HG03439 (cell line): ENCODE measurements at regions not wholly inside any gene's neighbourhood (a gene's known extent, or its start where the extent isn't known, plus 50 kb on each side); places are given as distances from the start of the nearest gene placed in this dataset.

Source experiments
- ATAC-seq: cut with Tn5 transposase; IDR thresholded peaks from one replicate; pipeline ENCODE4 v1.9.1; 2021; ENCODE audit warnings: mild to moderate bottlenecking, moderate library complexity; ENCODE audit not compliant: unreplicated experiment

DNA sequence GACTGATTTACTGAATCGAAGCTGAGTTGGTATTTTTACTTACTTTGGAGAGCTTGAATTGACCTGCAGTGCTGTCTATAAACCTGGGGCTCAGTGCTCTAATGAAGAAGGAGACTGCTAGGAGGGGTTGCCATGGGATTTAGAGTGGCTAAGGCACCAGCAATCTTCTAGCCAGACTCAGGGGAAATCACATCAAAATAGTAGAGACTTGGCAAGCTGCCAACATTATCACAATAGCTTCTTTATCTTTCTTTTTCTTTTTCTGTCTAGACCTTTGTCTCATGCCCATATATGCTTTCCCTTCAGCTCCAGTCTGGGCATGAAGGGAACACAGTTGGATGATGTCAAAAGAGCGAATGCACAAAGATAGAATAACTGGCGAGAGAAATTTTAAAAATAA lies 301.1 kb upstream of the DPYD start:
- ATAC-seq = no peak

- no peak for ATAC-seq
Measured at GRCh38 chr1:98217601-98218000, 296.8 kb upstream of the DPYD start.

GRCh38 chr1:98216304-98216703 lies 295.5 kb upstream of the DPYD start:
- ATAC-seq = no peak

DNA sequence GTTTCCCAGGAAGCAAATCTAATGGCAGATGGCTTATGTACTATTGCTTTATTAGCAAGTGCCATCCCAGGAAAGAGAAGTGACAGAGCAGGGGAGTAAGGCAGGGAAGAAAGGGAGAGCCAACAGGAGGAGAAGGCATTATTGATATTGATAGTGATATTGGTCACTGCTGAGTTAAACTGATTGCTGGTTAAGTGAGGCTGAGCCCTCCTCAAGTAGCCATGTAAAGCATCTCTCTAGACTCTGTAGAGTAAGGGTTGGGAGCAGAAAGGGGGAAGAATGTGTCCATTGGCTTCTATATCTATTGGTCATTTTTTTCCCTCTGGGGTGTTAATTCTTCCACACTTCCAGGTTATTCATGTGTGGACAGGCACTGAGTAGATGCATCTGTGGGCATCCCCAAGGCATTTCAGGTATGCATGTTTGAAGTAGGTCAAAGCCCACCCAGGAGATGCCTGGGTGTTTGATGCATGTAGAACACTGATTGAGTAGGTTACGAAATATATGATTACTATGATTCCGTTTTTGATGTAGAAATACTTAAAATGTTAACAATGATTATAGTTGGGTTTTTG lies 290.5 kb upstream of the DPYD start:
- ATAC-seq = no peak

GRCh38 chr1:98210563-98210962 lies 289.7 kb upstream of the DPYD start:
- ATAC-seq = no peak

DNA sequence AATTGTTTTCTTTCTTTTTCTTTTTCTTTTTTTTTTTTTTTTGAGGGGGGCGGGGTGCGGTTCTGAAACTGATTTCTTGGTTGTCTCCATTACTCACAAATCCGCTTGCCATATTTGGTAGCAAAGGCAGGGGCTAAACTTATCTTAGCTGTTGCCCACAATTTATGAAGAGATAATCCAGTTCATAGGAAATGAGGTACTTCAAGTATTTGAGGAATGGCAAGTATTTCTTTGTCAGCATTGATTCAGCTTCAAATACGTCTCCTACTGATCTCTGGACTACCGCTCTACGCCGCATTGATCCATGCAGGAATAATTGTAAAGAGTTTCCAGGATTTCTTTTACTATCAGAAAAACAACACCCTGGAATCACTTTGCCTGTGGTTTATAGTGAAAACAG lies 289.2 kb upstream of the DPYD start:
- no peak for ATAC-seq

GRCh38 chr1:98205291-98206017 lies 284.6 kb upstream of the DPYD start:
- no peak for ATAC-seq

- ATAC-seq = no peak
Measured at GRCh38 chr1:98203466-98203865, 282.6 kb upstream of the DPYD start.

DNA sequence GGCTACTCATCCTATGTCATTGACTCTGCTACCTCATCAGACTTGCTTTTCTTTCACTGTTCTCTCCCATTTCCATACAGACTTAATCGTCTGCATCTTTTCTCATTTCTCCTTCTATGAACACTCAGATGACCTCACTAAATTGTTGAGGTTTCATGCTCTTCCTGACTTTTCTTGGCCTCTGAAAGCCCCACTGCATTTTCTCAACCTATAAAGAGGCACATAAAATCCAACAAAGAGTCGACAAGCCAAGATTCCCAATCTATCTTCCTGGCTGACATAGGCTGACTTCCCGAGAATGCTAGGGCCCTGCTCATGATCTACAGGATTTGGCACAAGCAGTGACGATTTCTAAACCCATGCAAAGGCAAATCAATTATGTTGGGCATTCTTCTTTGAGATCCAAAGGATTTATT lies 280.8 kb upstream of the DPYD start:
- ATAC-seq = no peak

- no peak for ATAC-seq
Measured at GRCh38 chr1:98197356-98197755, 276.5 kb upstream of the DPYD start.

DNA sequence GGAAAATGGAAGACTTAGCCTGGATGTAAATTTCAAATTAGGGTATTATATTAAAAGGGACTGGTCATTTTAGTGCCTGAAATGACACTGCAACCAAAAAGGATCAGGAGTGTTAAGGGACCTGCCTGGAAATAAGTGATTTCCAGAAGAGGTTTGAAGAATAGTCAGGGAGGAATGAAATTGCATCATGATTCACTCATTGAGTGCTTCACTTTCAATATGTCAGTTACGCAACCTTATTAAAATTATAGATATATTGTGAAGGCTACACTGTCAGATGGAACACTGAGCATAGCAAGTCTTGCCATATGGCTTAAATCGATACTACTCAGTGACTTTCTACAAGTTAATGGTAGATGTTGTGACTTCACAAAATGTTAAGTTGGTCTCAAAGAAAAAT lies 275.2 kb upstream of the DPYD start:
- no peak for ATAC-seq

- ATAC-seq = no peak
Measured at GRCh38 chr1:98188774-98189173, 267.9 kb upstream of the DPYD start.

DNA sequence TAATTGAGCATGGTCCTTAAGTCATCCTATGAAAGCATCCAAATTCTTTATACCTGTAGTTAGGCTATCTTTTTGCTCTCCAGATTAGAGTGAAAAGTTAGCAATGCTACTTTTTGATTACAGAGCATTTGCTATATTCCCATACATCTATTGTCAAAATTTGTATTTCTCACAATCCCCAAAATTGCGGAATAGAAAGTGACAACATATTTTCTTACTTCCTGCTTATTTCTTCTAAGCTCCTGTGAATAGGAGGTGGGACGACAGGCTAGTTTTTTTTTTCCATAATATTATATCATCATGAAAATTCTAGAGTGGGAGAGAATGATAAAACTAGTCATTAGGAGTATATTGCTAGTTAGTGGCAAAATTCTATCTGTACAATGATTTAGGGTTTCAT lies 264.0 kb upstream of the DPYD start:
- ATAC-seq = no peak

GRCh38 chr1:98181036-98181764 lies 260.4 kb upstream of the DPYD start:
- no peak for ATAC-seq

- no peak for ATAC-seq
Measured at GRCh38 chr1:98179151-98179773, 258.4 kb upstream of the DPYD start.

GRCh38 chr1:98177751-98178150 lies 256.9 kb upstream of the DPYD start:
- ATAC-seq = no peak

- ATAC-seq = no peak
Measured at GRCh38 chr1:98176936-98177335, 256.1 kb upstream of the DPYD start.

DNA sequence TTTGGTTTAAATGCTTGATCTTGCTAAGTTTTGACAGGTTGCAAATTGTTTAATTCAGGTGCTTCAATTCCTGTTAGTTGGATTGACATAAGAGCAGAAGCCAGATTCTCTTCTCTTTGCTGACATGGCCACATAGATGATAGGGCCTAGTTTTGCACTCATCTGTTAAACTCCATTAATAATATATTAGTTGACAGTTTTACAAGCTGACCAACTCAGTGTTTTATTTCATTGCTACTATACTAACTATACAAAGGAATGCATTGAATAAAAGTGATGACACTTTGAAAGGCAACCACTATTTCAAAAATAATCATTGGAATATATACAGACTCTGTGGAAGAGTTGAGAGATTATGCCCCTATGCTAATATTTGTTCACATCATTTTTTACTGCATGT lies 255.6 kb upstream of the DPYD start:
- ATAC-seq = no peak

DNA sequence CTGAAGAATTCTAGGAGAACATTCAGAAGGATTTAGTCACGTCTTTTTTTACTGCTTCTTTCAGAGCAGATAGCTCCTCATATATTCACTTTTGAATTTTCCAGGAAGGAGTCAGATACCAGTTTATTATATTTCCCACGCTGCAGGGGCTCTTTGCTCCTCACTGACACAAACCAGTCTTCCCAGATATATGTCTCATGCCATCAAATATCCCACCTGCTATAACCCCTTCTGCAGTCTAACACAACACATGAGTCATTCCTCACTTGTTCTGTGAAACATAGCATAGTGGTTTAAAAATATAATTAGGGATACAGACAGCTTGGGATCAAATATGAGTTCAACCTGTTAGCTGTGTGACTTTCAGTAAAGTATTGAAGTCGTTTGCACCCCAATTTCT lies 251.7 kb upstream of the DPYD start:
- no peak for ATAC-seq

DNA sequence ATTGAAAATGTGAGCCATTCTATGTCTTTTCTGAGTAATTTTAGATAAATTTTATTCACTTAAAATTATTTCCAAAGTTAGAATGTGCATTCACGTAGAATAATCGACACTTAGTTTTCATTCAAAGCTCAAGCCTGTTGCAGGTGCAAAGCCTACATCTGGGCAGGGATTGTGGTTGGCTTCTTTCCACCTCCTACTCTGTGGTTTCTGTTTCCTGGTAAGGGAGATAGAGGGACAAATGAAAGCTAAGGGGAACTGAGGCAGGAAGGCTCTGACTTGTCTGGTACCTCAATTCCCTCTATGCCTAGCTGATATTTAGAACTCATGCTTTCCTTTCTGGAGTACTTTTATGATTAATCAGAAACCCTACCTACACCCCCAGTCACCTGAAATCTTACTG lies 251.2 kb upstream of the DPYD start:
- no peak for ATAC-seq

GRCh38 chr1:98164509-98164908 lies 243.7 kb upstream of the DPYD start:
- no peak for ATAC-seq
